HUES6 (cell line): ENCODE measurements at regions not wholly inside any gene's neighbourhood (a gene's known extent, or its start where the extent isn't known, plus 50 kb on each side); places are given as distances from the start of the nearest gene placed in this dataset.

ENCODE experiments used
- H3K27ac ChIP-seq: 2 replicates; pipeline ENCODE4 v1.7.0; 2013; ENCODE audit warnings: low read depth, mild to moderate bottlenecking, low read length, inconsistent platforms
- H3K27me3 ChIP-seq: 2 replicates; pipeline ENCODE4 v1.6.1; 2013; ENCODE audit warnings: low read length; ENCODE audit not compliant: control insufficient read depth, insufficient read depth
- H3K36me3 ChIP-seq: 2 replicates; pipeline ENCODE4 v1.6.1; 2013; ENCODE audit warnings: low read length; ENCODE audit not compliant: control insufficient read depth, insufficient read depth
- H3K4me1 ChIP-seq: 2 replicates; pipeline ENCODE4 v1.6.1; 2013; ENCODE audit warnings: low read length; ENCODE audit not compliant: control insufficient read depth, insufficient read depth
- H3K4me3 ChIP-seq: 2 replicates; pipeline ENCODE4 v1.5.1; 2013; ENCODE audit warnings: low read depth, low read length
- H3K9ac ChIP-seq: one replicate; pipeline ENCODE4 v1.6.1; 2013; ENCODE audit warnings: mild to moderate bottlenecking, low read length
- H3K9me3 ChIP-seq: 2 replicates; pipeline ENCODE4 v1.6.1; 2013; ENCODE audit warnings: low read depth, low read length; ENCODE audit not compliant: control insufficient read depth, insufficient read depth

DNA sequence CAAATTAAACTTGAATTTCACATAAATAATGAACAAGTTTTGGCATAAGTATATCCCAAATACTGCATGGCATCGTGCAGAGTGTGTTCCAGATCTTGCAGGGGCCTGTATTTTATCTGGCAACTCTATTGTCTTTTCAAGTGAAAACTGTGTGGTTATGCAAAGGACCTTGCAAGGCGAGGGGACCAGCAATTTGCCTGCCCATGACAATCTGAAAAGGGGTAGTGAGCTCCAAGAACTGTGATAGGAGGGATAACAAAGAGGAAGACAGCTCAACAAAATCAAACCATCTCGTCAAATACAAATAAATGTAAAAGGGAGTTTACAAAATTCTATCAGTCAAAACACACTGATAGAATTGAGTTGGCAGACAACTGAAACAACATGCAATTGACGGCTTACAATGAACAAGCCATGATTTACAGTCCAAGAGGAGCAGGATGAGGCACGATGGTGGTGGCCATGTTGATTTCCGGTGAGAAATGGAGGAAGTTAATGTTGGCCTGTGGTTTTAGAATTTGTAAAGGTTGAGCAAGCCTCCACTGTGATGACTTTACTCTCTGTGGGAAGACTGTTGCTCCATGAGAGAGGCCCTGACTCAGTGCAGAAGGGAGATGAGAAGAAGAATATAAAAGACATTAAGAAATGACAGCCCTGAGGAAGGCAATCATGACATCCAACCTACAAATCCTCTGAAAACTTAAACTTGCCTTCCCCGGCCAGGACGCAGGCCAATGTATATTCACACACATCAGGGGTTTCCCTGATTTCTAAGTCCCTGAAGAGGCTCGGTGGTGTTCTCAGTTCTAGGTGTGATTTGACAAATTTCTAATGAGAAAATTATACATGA lies 132.2 kb downstream of the ADSS2 start:
- no peak overlapping the region for H3K9ac ChIP-seq
- peaks cover 11% of the 10 kb centered on the region for H3K4me1 ChIP-seq
- H3K4me3 ChIP-seq: no peak overlapping the region
- H3K27ac ChIP-seq: no peak overlapping the region
- H3K27me3 ChIP-seq: no peaks in the 10 kb centered on the region
- H3K9me3 ChIP-seq: peaks cover 5% of the 10 kb centered on the region; the same call in 1 of the 2 replicates
- H3K36me3 ChIP-seq: no peaks in the 10 kb centered on the region

DNA sequence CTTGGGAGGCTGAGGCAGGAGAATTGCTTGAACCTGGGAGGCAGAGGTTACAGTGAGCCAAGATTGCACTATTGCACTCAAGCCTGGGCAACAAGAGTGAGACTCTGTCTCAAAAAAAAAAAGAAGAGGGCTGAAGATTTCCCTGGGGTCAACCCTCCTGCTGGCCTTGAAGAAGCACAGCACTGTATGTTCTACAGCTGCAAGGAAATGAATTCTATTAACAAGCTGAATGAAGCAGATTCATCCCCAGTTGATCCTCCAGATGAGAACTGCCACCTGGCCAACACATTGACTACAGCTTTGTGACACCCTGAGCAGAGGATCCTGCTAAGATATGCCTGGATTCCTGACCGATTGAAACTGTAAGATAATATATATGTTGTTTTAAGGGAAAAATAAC lies 129.5 kb downstream of the ADSS2 start:
- peaks cover 5% of the 10 kb centered on the region; the same call in 1 of the 2 replicates for H3K9me3 ChIP-seq
- peak overlapping the region; percentile 84; the same call in 1 of the 2 replicates for H3K27ac ChIP-seq
- H3K4me3 ChIP-seq: no peak overlapping the region
- peaks cover 11% of the 10 kb centered on the region for H3K4me1 ChIP-seq
- H3K9ac ChIP-seq: no peak overlapping the region
- H3K36me3 ChIP-seq: no peaks in the 10 kb centered on the region
- no peaks in the 10 kb centered on the region for H3K27me3 ChIP-seq

GRCh38 chr1:244322791-244323521 lies 128.8 kb downstream of the ADSS2 start:
- peaks cover 11% of the 10 kb centered on the region for H3K4me1 ChIP-seq
- peak overlapping the region; percentile 21; the same call in 1 of the 2 replicates for H3K4me3 ChIP-seq
- H3K27me3 ChIP-seq: no peaks in the 10 kb centered on the region
- peak overlapping the region; percentile 84 for H3K27ac ChIP-seq
- H3K9me3 ChIP-seq: peaks cover 5% of the 10 kb centered on the region; the same call in 1 of the 2 replicates
- peak overlapping the region; percentile 48 for H3K9ac ChIP-seq
- no peaks in the 10 kb centered on the region for H3K36me3 ChIP-seq

- Histone ChIP-seq H3K4me1 (peaks cover 11% of the 10 kb centered on the region), H3K27me3 (no peaks in the 10 kb centered on the region), H3K9me3 (peaks cover 8% of the 10 kb centered on the region; the same call in 1 of the 2 replicates), H3K27ac (no peak overlapping the region), H3K36me3 (no peaks in the 10 kb centered on the region), H3K4me3 (no peak overlapping the region), H3K9ac (no peak overlapping the region)
These were observed 127.4 kb downstream of the ADSS2 start for GRCh38 chr1:244324176-244324883.

DNA sequence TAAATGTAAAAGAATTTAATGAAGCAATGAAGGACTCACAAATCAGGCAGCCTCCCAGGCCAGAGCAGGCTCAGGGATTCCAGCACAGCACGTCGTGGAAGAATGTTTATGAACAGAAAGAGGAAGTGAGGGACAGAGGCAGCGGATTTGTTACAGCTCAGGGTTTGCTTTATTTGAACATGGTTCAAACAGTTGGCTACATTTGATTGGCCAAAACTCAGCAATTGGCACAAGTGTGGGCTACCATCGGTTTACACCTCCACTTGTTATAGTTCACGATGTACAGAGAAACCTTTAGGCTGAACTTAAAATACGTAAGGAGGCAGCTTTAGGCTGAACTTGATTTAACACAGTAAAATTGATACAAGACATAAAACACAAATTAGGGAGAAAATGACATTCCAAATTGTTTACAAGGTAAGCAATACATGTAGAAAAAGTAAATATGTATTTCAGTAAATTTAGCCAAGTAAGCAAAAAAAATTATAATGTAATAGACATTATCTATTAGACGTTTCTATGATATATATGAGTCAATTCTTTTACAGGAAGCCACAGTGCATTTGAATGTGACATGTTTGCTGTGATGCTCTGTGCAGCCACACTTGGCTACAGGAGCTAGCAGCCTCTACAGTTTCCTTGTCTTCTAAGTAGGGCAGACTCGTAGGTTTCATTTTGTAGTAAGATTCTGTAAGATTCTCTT lies 126.5 kb downstream of the ADSS2 start:
- no peak overlapping the region for H3K27ac ChIP-seq
- H3K9me3 ChIP-seq: peaks cover 8% of the 10 kb centered on the region; the same call in 1 of the 2 replicates
- no peak overlapping the region for H3K4me3 ChIP-seq
- H3K36me3 ChIP-seq: no peaks in the 10 kb centered on the region
- peaks cover 18% of the 10 kb centered on the region for H3K4me1 ChIP-seq
- no peak overlapping the region for H3K9ac ChIP-seq
- H3K27me3 ChIP-seq: no peaks in the 10 kb centered on the region

DNA sequence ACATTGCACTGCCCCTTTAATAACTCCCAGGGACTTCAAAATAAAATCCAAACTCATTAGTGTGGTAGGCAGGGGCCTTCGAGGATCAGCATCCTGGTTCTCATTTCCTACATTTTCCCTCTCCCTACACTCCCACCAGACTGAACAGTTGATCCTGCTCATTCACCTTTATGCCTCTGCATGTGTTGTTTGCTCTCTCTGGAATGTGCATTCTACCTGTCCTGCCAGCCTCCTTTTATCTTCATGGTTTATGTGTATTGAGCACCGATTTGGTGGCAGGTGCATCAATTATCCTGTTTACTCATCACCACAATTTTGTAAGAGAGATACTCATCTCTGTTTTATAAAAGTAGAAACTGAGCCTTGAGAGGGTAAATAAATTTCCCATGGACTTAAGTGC lies 125.0 kb downstream of the ADSS2 start:
- Histone ChIP-seq H3K4me1 (peaks cover 19% of the 10 kb centered on the region), H3K9ac (no peak overlapping the region), H3K27me3 (no peaks in the 10 kb centered on the region), H3K36me3 (no peaks in the 10 kb centered on the region), H3K4me3 (no peak overlapping the region), H3K9me3 (peaks cover 8% of the 10 kb centered on the region; the same call in 1 of the 2 replicates), H3K27ac (no peak overlapping the region)

GRCh38 chr1:244327533-244327932 lies 124.2 kb downstream of the ADSS2 start:
- Histone ChIP-seq H3K9ac (no peak overlapping the region), H3K4me3 (no peak overlapping the region), H3K36me3 (no peaks in the 10 kb centered on the region), H3K27ac (no peak overlapping the region), H3K27me3 (no peaks in the 10 kb centered on the region), H3K9me3 (peaks cover 4% of the 10 kb centered on the region; the same call in 1 of the 2 replicates), H3K4me1 (peaks cover 18% of the 10 kb centered on the region)

- H3K9ac ChIP-seq: no peak overlapping the region
- H3K27me3 ChIP-seq: no peaks in the 10 kb centered on the region
- no peak overlapping the region for H3K4me3 ChIP-seq
- no peak overlapping the region for H3K27ac ChIP-seq
- H3K36me3 ChIP-seq: no peaks in the 10 kb centered on the region
- peaks cover 8% of the 10 kb centered on the region for H3K4me1 ChIP-seq
- H3K9me3 ChIP-seq: 0 out of 2 replicates have a peak, but pooled peaks cover 3% of the 10 kb centered on the region
These were observed 123.2 kb downstream of the ADSS2 start for GRCh38 chr1:244328476-244328875.

GRCh38 chr1:244329591-244330317 lies 122.0 kb downstream of the ADSS2 start:
- no peaks in the 10 kb centered on the region for H3K27me3 ChIP-seq
- H3K27ac ChIP-seq: peak overlapping the region; percentile 62; the same call in 1 of the 2 replicates
- H3K9me3 ChIP-seq: 0 out of 2 replicates have a peak, but pooled peaks cover 3% of the 10 kb centered on the region
- H3K9ac ChIP-seq: peak overlapping the region; percentile 23
- H3K36me3 ChIP-seq: no peaks in the 10 kb centered on the region
- peaks cover 12% of the 10 kb centered on the region for H3K4me1 ChIP-seq
- no peak overlapping the region for H3K4me3 ChIP-seq

GRCh38 chr1:244330318-244330625 lies 121.4 kb downstream of the ADSS2 start:
- Histone ChIP-seq H3K9me3 (0 out of 2 replicates have a peak, but pooled peaks cover 3% of the 10 kb centered on the region), H3K4me1 (peaks cover 12% of the 10 kb centered on the region), H3K36me3 (no peaks in the 10 kb centered on the region), H3K27ac (peak overlapping the region; percentile 62; the same call in 1 of the 2 replicates), H3K27me3 (no peaks in the 10 kb centered on the region), H3K4me3 (no peak overlapping the region), H3K9ac (peak overlapping the region; percentile 23)
